OCI-LY1 (cell line): ENCODE measurements at regions not wholly inside any gene's neighbourhood (a gene's known extent, or its start where the extent isn't known, plus 50 kb on each side); places are given as distances from the start of the nearest gene placed in this dataset.
"Not testable (repeated sequence)": the region's sequence is repeated elsewhere in the genome, so short reads cannot be mapped to it uniquely, and the experiment has no call there.

Source experiments
- H2AFZ ChIP-seq: fragments of 200-600 bp; sonication (generic), shearing (Covaris generic); 2 replicates; pipeline ENCODE4 v1.6.0; 2014; ENCODE audit warnings: antibody characterized with exemption, mild to moderate bottlenecking, low read length
- H3F3A ChIP-seq: fragments of 200-600 bp; sonication (generic), shearing (Covaris generic); 2 replicates; pipeline ENCODE4 v1.6.0; 2014; ENCODE audit warnings: mild to moderate bottlenecking, antibody characterized with exemption, low read length, moderate library complexity; ENCODE audit not compliant: insufficient read depth
- H3K27ac ChIP-seq: fragments of 200-600 bp; sonication (generic); 2 replicates; pipeline ENCODE4 v1.5.1; 2014; ENCODE audit warnings: low read length, mixed run types, mild to moderate bottlenecking, low read depth; ENCODE audit not compliant: poor library complexity, severe bottlenecking
- H3K27me3 ChIP-seq: fragments of 200-600 bp; sonication (generic); 2 replicates; pipeline ENCODE4 v1.6.0; 2014; ENCODE audit warnings: antibody characterized with exemption, mild to moderate bottlenecking, low read length, moderate library complexity; ENCODE audit not compliant: insufficient read depth
- H3K36me3 ChIP-seq: fragments of 200-600 bp; sonication (generic); 2 replicates; pipeline ENCODE4 v1.6.1; 2014; ENCODE audit warnings: mild to moderate bottlenecking, antibody characterized with exemption, low read length, moderate library complexity, mixed read lengths; ENCODE audit not compliant: insufficient read depth
- H3K4me1 ChIP-seq: fragments of 200-600 bp; sonication (generic); 2 replicates; pipeline ENCODE4 v1.5.1; 2014; ENCODE audit warnings: mild to moderate bottlenecking, low read length, moderate library complexity; ENCODE audit not compliant: insufficient read depth, severe bottlenecking
- H3K4me2 ChIP-seq: fragments of 200-600 bp; sonication (generic), shearing (Covaris generic); 2 replicates; pipeline ENCODE4 v1.6.1; 2014; ENCODE audit warnings: low read length
- H3K4me3 ChIP-seq: fragments of 200-600 bp; sonication (generic); 2 replicates; pipeline ENCODE4 v1.5.1; 2014; ENCODE audit warnings: low read length, low read depth, mild to moderate bottlenecking, mixed read lengths; ENCODE audit not compliant: poor library complexity, severe bottlenecking
- H3K79me2 ChIP-seq: fragments of 200-600 bp; shearing (Covaris generic); 2 replicates; pipeline ENCODE4 v1.6.1; 2016; ENCODE audit warnings: mixed run types, low read length, mixed read lengths; ENCODE audit not compliant: insufficient read depth
- H3K9ac ChIP-seq: fragments of 200-600 bp; sonication (generic), shearing (Covaris generic); 2 replicates; pipeline ENCODE4 v1.6.1; 2014; ENCODE audit warnings: mild to moderate bottlenecking, low read length, mixed read lengths
- H3K9me2 ChIP-seq: fragments of 200-600 bp; sonication (generic), shearing (Covaris generic); 2 replicates; pipeline ENCODE4 v1.6.1; 2014; ENCODE audit warnings: low read depth, mild to moderate bottlenecking, low read length, mixed read lengths
- H3K9me3 ChIP-seq: fragments of 200-600 bp; shearing (Covaris generic); 2 replicates; pipeline ENCODE4 v1.6.1; 2014; ENCODE audit warnings: low read length, mixed read lengths
- H4K20me1 ChIP-seq: fragments of 200-600 bp; sonication (generic), shearing (Covaris generic); 2 replicates; pipeline ENCODE4 v1.6.0; 2016; ENCODE audit warnings: mild to moderate bottlenecking, low read length; ENCODE audit not compliant: insufficient read depth
- EZH2 ChIP-seq: fragments of 200-600 bp; sonication (generic), shearing (Covaris generic); IDR thresholded peaks from 2 replicates; pipeline ENCODE4 v1.8.0; 2017; ENCODE audit warnings: borderline replicate concordance, mixed run types, mild to moderate bottlenecking, antibody characterized with exemption, low read length, moderate library complexity, mixed read lengths
- TF ChIP-seq, protein P1 (sequence below): fragments of 200-600 bp; sonication (generic), shearing (Covaris generic); IDR thresholded peaks from 2 replicates; pipeline ENCODE4 v1.5.1; 2017; ENCODE audit warnings: mild to moderate bottlenecking, antibody characterized with exemption, low read length, moderate library complexity, mixed read lengths

DNA sequence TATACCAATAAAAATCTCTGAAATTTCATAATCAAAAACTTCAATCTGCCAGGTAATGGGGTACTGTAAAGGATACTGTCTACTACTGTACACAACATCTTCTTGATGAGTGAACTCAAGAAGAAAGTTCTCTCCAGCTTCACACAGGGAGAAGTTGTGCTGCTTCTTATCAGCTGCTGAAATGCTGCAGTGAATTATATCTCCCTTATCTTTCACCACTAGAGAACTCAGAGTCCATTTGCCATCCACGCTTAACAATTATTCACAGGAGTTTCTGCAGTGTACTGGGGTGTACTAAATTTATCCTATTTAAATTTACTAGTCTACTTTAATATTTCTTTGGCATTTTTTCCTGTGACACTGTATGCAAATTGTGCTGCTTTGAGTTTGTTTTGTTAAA, 384.8 kb downstream of the TFAP2B start:
- no peaks in the 10 kb centered on the region for H4K20me1 ChIP-seq
- no peaks in the 10 kb centered on the region for H3K9me2 ChIP-seq
- H3K27me3 ChIP-seq: no peaks in the 10 kb centered on the region
- H3K4me3 ChIP-seq: no peak overlapping the region
- no peak for TF ChIP-seq EZH2
- TF ChIP-seq, protein P1, sequence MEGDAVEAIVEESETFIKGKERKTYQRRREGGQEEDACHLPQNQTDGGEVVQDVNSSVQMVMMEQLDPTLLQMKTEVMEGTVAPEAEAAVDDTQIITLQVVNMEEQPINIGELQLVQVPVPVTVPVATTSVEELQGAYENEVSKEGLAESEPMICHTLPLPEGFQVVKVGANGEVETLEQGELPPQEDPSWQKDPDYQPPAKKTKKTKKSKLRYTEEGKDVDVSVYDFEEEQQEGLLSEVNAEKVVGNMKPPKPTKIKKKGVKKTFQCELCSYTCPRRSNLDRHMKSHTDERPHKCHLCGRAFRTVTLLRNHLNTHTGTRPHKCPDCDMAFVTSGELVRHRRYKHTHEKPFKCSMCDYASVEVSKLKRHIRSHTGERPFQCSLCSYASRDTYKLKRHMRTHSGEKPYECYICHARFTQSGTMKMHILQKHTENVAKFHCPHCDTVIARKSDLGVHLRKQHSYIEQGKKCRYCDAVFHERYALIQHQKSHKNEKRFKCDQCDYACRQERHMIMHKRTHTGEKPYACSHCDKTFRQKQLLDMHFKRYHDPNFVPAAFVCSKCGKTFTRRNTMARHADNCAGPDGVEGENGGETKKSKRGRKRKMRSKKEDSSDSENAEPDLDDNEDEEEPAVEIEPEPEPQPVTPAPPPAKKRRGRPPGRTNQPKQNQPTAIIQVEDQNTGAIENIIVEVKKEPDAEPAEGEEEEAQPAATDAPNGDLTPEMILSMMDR: no peak
- no peak overlapping the region for H2AFZ ChIP-seq
- no peak overlapping the region for H3K9ac ChIP-seq
- H3K27ac ChIP-seq: no peak overlapping the region
- H3F3A ChIP-seq: no peaks in the 10 kb centered on the region
- no peaks in the 10 kb centered on the region for H3K79me2 ChIP-seq
- H3K4me2 ChIP-seq: no peak overlapping the region
- H3K36me3 ChIP-seq: no peaks in the 10 kb centered on the region
- H3K9me3 ChIP-seq: no peaks in the 10 kb centered on the region
- H3K4me1 ChIP-seq: no peaks in the 10 kb centered on the region

DNA sequence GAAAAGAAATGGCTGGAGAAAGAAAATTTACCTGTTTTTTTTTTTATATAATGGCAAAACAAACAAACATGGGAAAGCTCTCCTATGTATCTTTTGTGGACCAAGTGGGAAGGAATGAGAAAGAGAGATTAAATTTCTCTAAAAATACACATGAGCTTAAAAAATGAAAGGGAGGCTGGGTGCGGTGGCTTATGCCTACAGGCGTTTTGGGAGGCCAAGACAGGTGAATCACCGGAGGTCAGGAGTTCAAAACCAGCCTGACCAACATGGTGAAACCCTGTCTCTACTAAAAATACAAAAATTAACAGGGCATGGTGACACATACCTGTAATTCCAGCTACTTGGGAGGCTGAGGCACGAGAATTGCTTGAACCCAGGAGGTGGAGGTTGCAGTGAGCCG, 388.0 kb downstream of the TFAP2B start:
- H3K9me3 ChIP-seq, H2AFZ ChIP-seq, H3K27ac ChIP-seq, H3K4me2 ChIP-seq, H3K9me2 ChIP-seq, H3F3A ChIP-seq, H3K27me3 ChIP-seq, H3K4me3 ChIP-seq, H3K9ac ChIP-seq, H4K20me1 ChIP-seq, H3K36me3 ChIP-seq, H3K4me1 ChIP-seq, H3K79me2 ChIP-seq: not testable (repeated sequence)

DNA sequence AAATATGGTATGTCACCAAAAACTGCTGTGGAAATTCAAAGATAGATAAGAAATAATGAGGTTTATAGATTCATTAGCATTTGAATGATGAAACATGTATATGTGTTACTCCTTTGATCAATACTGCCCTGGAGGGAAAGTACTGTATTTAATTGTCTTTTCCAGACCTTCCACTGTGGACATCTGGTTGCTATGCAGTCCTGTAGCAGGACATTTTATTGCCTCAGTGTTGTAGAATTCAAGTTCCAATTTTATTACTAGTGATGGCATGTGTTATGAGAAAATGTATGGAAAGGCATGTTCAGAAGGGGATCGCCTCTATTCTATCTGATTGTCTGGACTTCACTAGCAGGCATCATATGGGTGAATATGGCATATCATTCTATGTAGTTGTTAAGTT, 391.0 kb downstream of the TFAP2B start:
- Histone ChIP-seq H3K79me2 (no peaks in the 10 kb centered on the region), H3K4me3 (no peak overlapping the region)
- TF ChIP-seq, protein P1: no peak
- no peak for TF ChIP-seq EZH2

DNA sequence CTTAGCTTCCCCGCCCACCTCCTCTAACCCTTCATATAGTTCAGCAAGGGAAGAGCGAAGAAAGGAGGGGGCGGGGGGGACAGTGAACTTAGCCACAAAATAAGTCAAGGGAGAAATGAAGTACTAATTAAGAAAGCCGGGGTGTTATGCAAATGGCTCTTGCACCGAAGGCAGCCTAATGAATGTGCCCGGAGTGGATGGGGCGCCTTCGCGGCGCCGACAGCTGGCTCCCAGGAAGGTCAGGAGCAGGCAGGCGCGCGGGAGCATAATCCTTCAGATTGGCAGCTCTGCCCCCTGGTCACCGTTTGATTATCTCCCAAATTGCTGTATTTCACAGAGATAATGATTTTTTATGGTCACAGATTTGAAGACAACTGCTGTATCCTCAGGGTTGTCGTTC, 395.1 kb downstream of the TFAP2B start:
- Histone ChIP-seq H3K4me3 (no peak overlapping the region), H3K79me2 (no peaks in the 10 kb centered on the region), H3K9ac (no peak overlapping the region), H3K4me2 (no peak overlapping the region), H3F3A (no peaks in the 10 kb centered on the region), H3K4me1 (no peaks in the 10 kb centered on the region), H3K27me3 (no peaks in the 10 kb centered on the region), H2AFZ (no peak overlapping the region), H3K27ac (no peak overlapping the region), H3K36me3 (no peaks in the 10 kb centered on the region), H3K9me3 (no peaks in the 10 kb centered on the region), H4K20me1 (no peaks in the 10 kb centered on the region), H3K9me2 (no peaks in the 10 kb centered on the region)
- TF ChIP-seq EZH2: no peak
- TF ChIP-seq, protein P1: no peak

More for the DNA sequence above, 391.0 kb downstream of the TFAP2B start:
- Histone ChIP-seq H3K9me3 (no peaks in the 10 kb centered on the region), H3K9me2 (no peaks in the 10 kb centered on the region), H3K27me3 (no peaks in the 10 kb centered on the region), H2AFZ (no peak overlapping the region), H3K4me1 (no peaks in the 10 kb centered on the region), H3K27ac (no peak overlapping the region), H4K20me1 (no peaks in the 10 kb centered on the region), H3K36me3 (no peaks in the 10 kb centered on the region), H3F3A (no peaks in the 10 kb centered on the region), H3K4me2 (no peak overlapping the region), H3K9ac (no peak overlapping the region)
